ENCODE measurements at regions not wholly inside any gene's neighbourhood (a gene's known extent, or its start where the extent isn't known, plus 50 kb on each side); places are given as distances from the start of the nearest gene placed in this dataset.

GRCh38 chr12:115451780-115452736 is 768.1 kb upstream of the TBX3 start:
- H3K27ac ChIP-seq, result peak overlapping the region; percentile 48
- TF ChIP-seq CTCF (conservative IDR thresholded peaks at IDR 0.05), result no peak
- peak; percentile 48; the same call in 1 of the 2 replicates for TF ChIP-seq ZFX (IDR thresholded peaks at IDR 0.05)

- TF ChIP-seq CTCF (conservative IDR thresholded peaks at IDR 0.05) (no peak), ZFX (IDR thresholded peaks at IDR 0.05) (no peak)
- H3K27ac ChIP-seq, result peak overlapping the region; percentile 48
Measured at GRCh38 chr12:115451151-115451779, 767.3 kb upstream of the TBX3 start.

GRCh38 chr12:115450710-115451109 is 766.7 kb upstream of the TBX3 start:
- TF ChIP-seq ZFX (IDR thresholded peaks at IDR 0.05), result no peak
- TF ChIP-seq CTCF (conservative IDR thresholded peaks at IDR 0.05), result no peak
- H3K27ac ChIP-seq, result no peak overlapping the region

GRCh38 chr12:115450017-115450416 is 766.0 kb upstream of the TBX3 start:
- TF ChIP-seq ZFX (IDR thresholded peaks at IDR 0.05) (no peak), CTCF (conservative IDR thresholded peaks at IDR 0.05) (no peak)
- H3K27ac ChIP-seq, result no peak overlapping the region

GRCh38 chr12:115449526-115449925 is 765.6 kb upstream of the TBX3 start:
- TF ChIP-seq CTCF (conservative IDR thresholded peaks at IDR 0.05), result no peak
- TF ChIP-seq ZFX (IDR thresholded peaks at IDR 0.05), result no peak
- H3K27ac ChIP-seq, result no peak overlapping the region

- no peak for TF ChIP-seq ZFX (IDR thresholded peaks at IDR 0.05)
- TF ChIP-seq CTCF (conservative IDR thresholded peaks at IDR 0.05), result no peak
Measured at GRCh38 chr12:115444346-115444745, 760.4 kb upstream of the TBX3 start.

GRCh38 chr12:115443351-115443938 is 759.5 kb upstream of the TBX3 start:
- TF ChIP-seq ZFX (IDR thresholded peaks at IDR 0.05), result no peak
- TF ChIP-seq CTCF (conservative IDR thresholded peaks at IDR 0.05), result no peak
- H3K27ac ChIP-seq, result no peak overlapping the region

More at GRCh38 chr12:115444346-115444745, 760.4 kb upstream of the TBX3 start:
- H3K27ac ChIP-seq, result no peak overlapping the region

Measured in C4-2B (cell line).